Transverse colon (tissue), 4 donors: ENCODE measurements at regions not wholly inside any gene's neighbourhood (a gene's known extent, or its start where the extent isn't known, plus 50 kb on each side); places are given as distances from the start of the nearest gene placed in this dataset.
"Not testable (repeated sequence)": the region's sequence is repeated elsewhere in the genome, so short reads cannot be mapped to it uniquely, and the experiment has no call there.

Source experiments
- DNase-seq: peaks from one replicate; pipeline ENCODE4 v3.0.0-alpha.2; 2019
- H3K27ac ChIP-seq, 4 donors: fragments of 200-600 bp; sonication (generic); 2 replicates each; pipeline ENCODE4 v1.5.1; 2016 to 2018; ENCODE audit warnings: inconsistent platforms in 4 of 4
- H3K27me3 ChIP-seq: fragments of 200-600 bp; sonication (generic); 2 replicates; pipeline ENCODE4 v1.5.1; 2017; ENCODE audit warnings: inconsistent platforms
- H3K36me3 ChIP-seq, 4 donors: fragments of 200-600 bp; sonication (generic); 2 replicates each; pipeline ENCODE4 v1.5.1; 2017 to 2019; ENCODE audit warnings: inconsistent platforms in 4 of 4
- H3K4me1 ChIP-seq, 4 donors: fragments of 200-600 bp; sonication (generic); 2 replicates each; pipeline ENCODE4 v1.5.1; 2017 to 2020; ENCODE audit warnings: inconsistent platforms in 4 of 4
- H3K4me3 ChIP-seq, 4 donors: fragments of 200-600 bp; sonication (generic); 1 replicate in 1 of 4; 2 replicates in 3 of 4; pipeline versions ENCODE4 v1.5.1 to v1.6.1; 2017 to 2019; ENCODE audit warnings: inconsistent platforms in 4 of 4
- H3K9me3 ChIP-seq, 2 donors: fragments of 200-600 bp; sonication (generic); 2 replicates each; pipeline ENCODE4 v1.5.1; 2017 to 2019; ENCODE audit warnings: inconsistent platforms in 2 of 2
- CTCF ChIP-seq, 5 experiments: fragments of 200-600 bp in 3 of 5; fragments of 450-650 bp in 2 of 5; sonication (generic) in 3 of 5; IDR thresholded peaks; 1 replicate in 2 of 5; 2 replicates in 3 of 5; pipeline ENCODE4 v1.5.1; 2016 to 2017; ENCODE audit warnings: antibody characterized with exemption in 5 of 5, inconsistent platforms in 3 of 5, mild to moderate bottlenecking in 2 of 5, moderate library complexity in 1 of 5
- EP300 ChIP-seq: sonication (generic); formaldehyde crosslinking; IDR thresholded peaks from one replicate; pipeline ENCODE4 v1.6.1; 2017; ENCODE audit warnings: antibody characterized with exemption, low read depth
- POLR2A ChIP-seq: fragments of 450-650 bp; IDR thresholded peaks from one replicate; pipeline ENCODE4 v1.6.1; 2016; ENCODE audit warnings: antibody characterized with exemption, mild to moderate bottlenecking, moderate library complexity
- POLR2AphosphoS5 ChIP-seq, 3 donors: sonication (generic); formaldehyde crosslinking; IDR thresholded peaks; one replicate each; pipeline ENCODE4 v1.6.1; 2016; ENCODE audit warnings: antibody characterized with exemption in 3 of 3
- WGBS, 2 donors: methylation state at CpG; one replicate each; pipeline ENCODE4 v1.1.5; 2018; ENCODE audit warnings: low coverage in 1 of 2; 5-methylcytosine and 5-hydroxymethylcytosine counted together
- in situ Hi-C, 4 donors: fragments of 200-750 bp; cut with MboI; loops; one replicate each; pipeline versions ENCODE4 v1.15.0 to v1.15.1; 2017; ENCODE audit warnings: low sequenced_read_pairs in 3 of 4, low pct_ligation_motif_present in 1 of 4, low pct_unique_long_range_greater_than_20kb in 1 of 4
- intact Hi-C: fragments of 100-400 bp; cut with DNase I; formaldehyde crosslinking; loops from one replicate; pipeline ENCODE4 v1.15.1; 2023; ENCODE audit warnings: low total_unique reads

- TF ChIP-seq CTCF (IDR thresholded peaks at IDR 0.05) (no peak), POLR2AphosphoS5 (IDR thresholded peaks at IDR 0.05) (no peak), EP300 (no peak), POLR2A (no peak)
- no peak overlapping the region for H3K4me3 ChIP-seq
- peaks cover 8% of the 10 kb centered on the region for H3K27me3 ChIP-seq
- in situ Hi-C loops: no loop called here
- H3K36me3 ChIP-seq: no peaks in the 10 kb centered on the region
- intact Hi-C loops: no loop called here
- H3K27ac ChIP-seq: no peak overlapping the region
- H3K4me1 ChIP-seq: no peaks in the 10 kb centered on the region
- WGBS, 2 donors: 65% methylated on average over 21 of the region's 21 CpGs; no CpG with 5 or more reads in 1 of the 2 donors
- no peak for DNase-seq
- H3K9me3 ChIP-seq: no peaks in the 10 kb centered on the region
Measured at GRCh38 chr22:23457380-23457985, 122.6 kb downstream of the IGLL1 start.

- H3K9me3 ChIP-seq, H3K4me3 ChIP-seq, in situ Hi-C loops, H3K4me1 ChIP-seq, H3K27me3 ChIP-seq, H3K27ac ChIP-seq, DNase-seq, H3K36me3 ChIP-seq, intact Hi-C loops: not testable (repeated sequence)
- 56 to 67% methylated on average over 2 to 27 of the region's 27 CpGs for WGBS, 2 donors
Measured at GRCh38 chr22:23456666-23457379, 123.3 kb downstream of the IGLL1 start.

- intact Hi-C loops, DNase-seq, H3K4me1 ChIP-seq, H3K27ac ChIP-seq, H3K27me3 ChIP-seq, H3K4me3 ChIP-seq, in situ Hi-C loops, H3K36me3 ChIP-seq, H3K9me3 ChIP-seq: not testable (repeated sequence)
- WGBS, 2 donors: 76 to 80% methylated on average over 5 to 9 of the region's 9 CpGs
Measured at GRCh38 chr22:23454345-23454744, 125.7 kb downstream of the IGLL1 start.

GRCh38 chr22:23453277-23453676 lies 126.8 kb downstream of the IGLL1 start:
- Histone ChIP-seq H3K27me3 (peaks cover 8% of the 10 kb centered on the region), H3K4me1 (no peaks in the 10 kb centered on the region), H3K27ac (no peak overlapping the region), H3K9me3 (no peaks in the 10 kb centered on the region), H3K36me3 (no peaks in the 10 kb centered on the region), H3K4me3 (no peak overlapping the region)
- in situ Hi-C loops (no loop called here), intact Hi-C loops (no loop called here)
- DNase-seq: no peak
- TF ChIP-seq POLR2A: no peak
- TF ChIP-seq EP300: no peak
- TF ChIP-seq CTCF (IDR thresholded peaks at IDR 0.05): no peak
- no peak for TF ChIP-seq POLR2AphosphoS5 (IDR thresholded peaks at IDR 0.05)
- WGBS, 2 donors: 86% methylated on average over 4 to 9 of the region's 9 CpGs

GRCh38 chr22:23452231-23453010 lies 127.7 kb downstream of the IGLL1 start:
- Histone ChIP-seq H3K27me3 (peaks cover 5% of the 10 kb centered on the region), H3K4me3 (no peak overlapping the region), H3K27ac (no peak overlapping the region), H3K36me3 (no peaks in the 10 kb centered on the region), H3K9me3 (no peaks in the 10 kb centered on the region), H3K4me1 (no peaks in the 10 kb centered on the region)
- WGBS, 2 donors: 78% methylated on average over 23 of the region's 23 CpGs; no CpG with 5 or more reads in 1 of the 2 donors
- DNase-seq: no peak
- intact Hi-C loops (no loop called here), in situ Hi-C loops (no loop called here)
- TF ChIP-seq CTCF (IDR thresholded peaks at IDR 0.05) (no peak), POLR2AphosphoS5 (IDR thresholded peaks at IDR 0.05) (no peak)

GRCh38 chr22:23451452-23452230 lies 128.4 kb downstream of the IGLL1 start:
- H3K36me3 ChIP-seq, H3K27ac ChIP-seq, H3K9me3 ChIP-seq, H3K4me1 ChIP-seq, intact Hi-C loops, H3K27me3 ChIP-seq, DNase-seq, in situ Hi-C loops, H3K4me3 ChIP-seq: not testable (repeated sequence)
- 30 to 68% methylated on average over 6 to 29 of the region's 30 CpGs for WGBS, 2 donors

- H3K4me3 ChIP-seq, H3K27ac ChIP-seq, intact Hi-C loops, H3K27me3 ChIP-seq, DNase-seq, H3K4me1 ChIP-seq, H3K36me3 ChIP-seq, in situ Hi-C loops, H3K9me3 ChIP-seq: not testable (repeated sequence)
- WGBS, 2 donors: 91% methylated on average over 9 of the region's 15 CpGs; no CpG with 5 or more reads in 1 of the 2 donors
Measured at GRCh38 chr22:23450821-23451220, 129.3 kb downstream of the IGLL1 start.
